Natural killer cell (primary cell): ENCODE measurements at regions not wholly inside any gene's neighbourhood (a gene's known extent, or its start where the extent isn't known, plus 50 kb on each side); places are given as distances from the start of the nearest gene placed in this dataset.

Experiments used
- ATAC-seq, 3 donors: fragments of 150-1000 bp in 2 of 3; fragments of 200-7000 bp in 1 of 3; cut with Tn5 transposase; 1 replicate in 1 of 3; 2 replicates in 2 of 3; pipeline ENCODE4 v1.10.0; 2021; ENCODE audit warnings: mild to moderate bottlenecking in 2 of 3, moderate library complexity in 2 of 3
- DNase-seq, 2 donors: peaks; one replicate each; pipeline versions ENCODE4 v3.0.0 to v3.0.0-alpha.2; 2013 to 2021; ENCODE audit warnings: mixed read lengths in 1 of 2
- H3K27ac ChIP-seq: one replicate; pipeline ENCODE4 v1.5.1; 2013; ENCODE audit warnings: mild to moderate bottlenecking, low read length
- H3K27me3 ChIP-seq: one replicate; pipeline ENCODE4 v1.6.1; 2013; ENCODE audit warnings: low read length; ENCODE audit not compliant: control insufficient read depth, insufficient read depth
- H3K36me3 ChIP-seq: one replicate; pipeline ENCODE4 v1.6.1; 2013; ENCODE audit warnings: low read length; ENCODE audit not compliant: control insufficient read depth, insufficient read depth
- H3K4me1 ChIP-seq: one replicate; pipeline ENCODE4 v1.6.1; 2013; ENCODE audit warnings: low read length; ENCODE audit not compliant: control insufficient read depth, insufficient read depth
- H3K4me3 ChIP-seq: one replicate; pipeline ENCODE4 v1.5.1; 2013; ENCODE audit warnings: low read length
- H3K9me3 ChIP-seq: one replicate; pipeline ENCODE4 v1.6.1; 2013; ENCODE audit warnings: low read length; ENCODE audit not compliant: control insufficient read depth, insufficient read depth
- H3K27ac Mint-ChIP-seq, 2 donors: one replicate each; pipeline ENCODE4 v1.8.0; 2022; ENCODE audit warnings: mild to moderate bottlenecking in 2 of 2, mixed read lengths in 2 of 2, moderate library complexity in 1 of 2
- H3K27me3 Mint-ChIP-seq, 2 donors: one replicate each; pipeline ENCODE4 v1.8.0; 2022; ENCODE audit warnings: low read depth in 2 of 2, mixed read lengths in 2 of 2
- H3K36me3 Mint-ChIP-seq: one replicate; pipeline ENCODE4 v1.8.0; 2022; ENCODE audit warnings: mixed read lengths
- H3K4me1 Mint-ChIP-seq, 2 donors: one replicate each; pipeline ENCODE4 v1.8.0; 2022; ENCODE audit warnings: mixed read lengths in 2 of 2
- H3K4me3 Mint-ChIP-seq: one replicate; pipeline ENCODE4 v1.8.0; 2022; ENCODE audit warnings: mild to moderate bottlenecking, moderate library complexity, mixed read lengths
- H3K9me3 Mint-ChIP-seq, 2 donors: one replicate each; pipeline ENCODE4 v1.8.0; 2022; ENCODE audit warnings: mixed read lengths in 2 of 2
- CTCF ChIP-seq: fragments of 200-600 bp; IDR thresholded peaks from one replicate; pipeline ENCODE4 v1.8.0; 2022; ENCODE audit warnings: antibody characterized with exemption
- WGBS: methylation state at CpG from one replicate; pipeline ENCODE4 v1.1.7; 2013; ENCODE audit warnings: missing lambda C conversion rate; ENCODE audit not compliant: insufficient coverage; 5-methylcytosine and 5-hydroxymethylcytosine counted together
- intact Hi-C: fragments of 100-400 bp; cut with micrococcal nuclease; formaldehyde crosslinking; loops from one replicate; pipeline ENCODE4 v1.14.2; 2022

- no peak for TF ChIP-seq CTCF
- peaks cover 10 to 29% of the 10 kb centered on the region in 2 donors for H3K9me3 Mint-ChIP-seq
- intact Hi-C loops: no loop called here
- H3K27me3 Mint-ChIP-seq: no peaks in the 10 kb centered on the region
- no peak overlapping the region for H3K27ac ChIP-seq
- H3K36me3 Mint-ChIP-seq: peaks cover 16% of the 10 kb centered on the region
- no peaks in the 10 kb centered on the region for H3K4me1 ChIP-seq
- no peaks in the 10 kb centered on the region for H3K27me3 ChIP-seq
- DNase-seq (no peak), ATAC-seq (no peak)
- H3K4me1 Mint-ChIP-seq: no peaks in the 10 kb centered on the region
- H3K4me3 Mint-ChIP-seq: no peak overlapping the region
- peaks cover 4% of the 10 kb centered on the region for H3K9me3 ChIP-seq
- no peaks in the 10 kb centered on the region for H3K36me3 ChIP-seq
- H3K4me3 ChIP-seq: no peak overlapping the region
- H3K27ac Mint-ChIP-seq: no peak overlapping the region
These were observed 1238.5 kb downstream of the SLC16A7 start for GRCh38 chr12:60834372-60834771.

- no peak overlapping the region for H3K4me3 Mint-ChIP-seq
- intact Hi-C loops: no loop called here
- no peak overlapping the region for H3K4me3 ChIP-seq
- no peaks in the 10 kb centered on the region for H3K27me3 ChIP-seq
- no peak for TF ChIP-seq CTCF
- H3K27me3 Mint-ChIP-seq: no peaks in the 10 kb centered on the region
- peaks cover 12% of the 10 kb centered on the region for H3K36me3 Mint-ChIP-seq
- H3K4me1 ChIP-seq: no peaks in the 10 kb centered on the region
- H3K27ac ChIP-seq: no peak overlapping the region
- H3K4me1 Mint-ChIP-seq: no peaks in the 10 kb centered on the region
- ATAC-seq (no peak), DNase-seq (no peak)
- H3K9me3 Mint-ChIP-seq: peaks cover 10 to 26% of the 10 kb centered on the region in 2 donors
- no peaks in the 10 kb centered on the region for H3K36me3 ChIP-seq
- no peak overlapping the region for H3K27ac Mint-ChIP-seq
- peaks cover 4% of the 10 kb centered on the region for H3K9me3 ChIP-seq
- WGBS: 100% methylated on average over 2 of the region's 3 CpGs
These were observed 1239.0 kb downstream of the SLC16A7 start for GRCh38 chr12:60834806-60835205.

GRCh38 chr12:60836651-60837050 is 1240.8 kb downstream of the SLC16A7 start:
- intact Hi-C loops: no loop called here
- no peak for ATAC-seq

More at GRCh38 chr12:60836651-60837050, 1240.8 kb downstream of the SLC16A7 start:
- peaks cover 12% of the 10 kb centered on the region for H3K36me3 Mint-ChIP-seq
- Histone ChIP-seq H3K4me3 (no peak overlapping the region), H3K4me1 (no peaks in the 10 kb centered on the region), H3K27me3 (no peaks in the 10 kb centered on the region), H3K27ac (no peak overlapping the region), H3K9me3 (peaks cover 4% of the 10 kb centered on the region), H3K36me3 (no peaks in the 10 kb centered on the region)
- DNase-seq: no peak
- H3K27me3 Mint-ChIP-seq: no peaks in the 10 kb centered on the region
- H3K4me3 Mint-ChIP-seq: no peak overlapping the region
- no peak overlapping the region for H3K27ac Mint-ChIP-seq
- WGBS: 71% methylated on average over 1 of the region's 1 CpG
- peaks cover 11 to 20% of the 10 kb centered on the region in 2 donors for H3K9me3 Mint-ChIP-seq
- no peaks in the 10 kb centered on the region for H3K4me1 Mint-ChIP-seq
- no peak for TF ChIP-seq CTCF
